Right atrium auricular region (tissue), 2 donors: ENCODE measurements at regions not wholly inside any gene's neighbourhood (a gene's known extent, or its start where the extent isn't known, plus 50 kb on each side); places are given as distances from the start of the nearest gene placed in this dataset.

Experiments used
- DNase-seq: peaks from one replicate; pipeline ENCODE4 v3.0.0-alpha.2; 2019; ENCODE audit warnings: low spot score
- H3K27ac ChIP-seq, 2 donors: fragments of 200-600 bp; sonication (generic); 1 replicate in 1 of 2; 2 replicates in 1 of 2; pipeline ENCODE4 v1.5.1; 2016 to 2019
- H3K27me3 ChIP-seq, 2 donors: fragments of 200-600 bp; sonication (generic); one replicate each; pipeline versions ENCODE4 v1.5.1 to v1.6.0; 2017 to 2019
- H3K36me3 ChIP-seq: fragments of 200-600 bp; sonication (generic); one replicate; pipeline ENCODE4 v1.5.1; 2016
- H3K4me1 ChIP-seq, 2 donors: fragments of 200-600 bp; sonication (generic); one replicate each; pipeline versions ENCODE4 v1.5.1 to v1.6.0; 2017 to 2019
- H3K4me3 ChIP-seq, 2 donors: fragments of 200-600 bp; sonication (generic); 1 replicate in 1 of 2; 2 replicates in 1 of 2; pipeline ENCODE4 v1.5.1; 2017 to 2019; ENCODE audit warnings: mild to moderate bottlenecking in 1 of 2, moderate library complexity in 1 of 2
- H3K9me3 ChIP-seq, 2 donors: fragments of 200-600 bp; sonication (generic); one replicate each; pipeline ENCODE4 v1.5.1; 2019
- TF ChIP-seq, protein P1 (sequence below), 2 donors: fragments of 200-600 bp; sonication (generic); IDR thresholded peaks; one replicate each; pipeline ENCODE4 v1.5.1; 2019; ENCODE audit warnings: antibody characterized with exemption in 2 of 2

DNA sequence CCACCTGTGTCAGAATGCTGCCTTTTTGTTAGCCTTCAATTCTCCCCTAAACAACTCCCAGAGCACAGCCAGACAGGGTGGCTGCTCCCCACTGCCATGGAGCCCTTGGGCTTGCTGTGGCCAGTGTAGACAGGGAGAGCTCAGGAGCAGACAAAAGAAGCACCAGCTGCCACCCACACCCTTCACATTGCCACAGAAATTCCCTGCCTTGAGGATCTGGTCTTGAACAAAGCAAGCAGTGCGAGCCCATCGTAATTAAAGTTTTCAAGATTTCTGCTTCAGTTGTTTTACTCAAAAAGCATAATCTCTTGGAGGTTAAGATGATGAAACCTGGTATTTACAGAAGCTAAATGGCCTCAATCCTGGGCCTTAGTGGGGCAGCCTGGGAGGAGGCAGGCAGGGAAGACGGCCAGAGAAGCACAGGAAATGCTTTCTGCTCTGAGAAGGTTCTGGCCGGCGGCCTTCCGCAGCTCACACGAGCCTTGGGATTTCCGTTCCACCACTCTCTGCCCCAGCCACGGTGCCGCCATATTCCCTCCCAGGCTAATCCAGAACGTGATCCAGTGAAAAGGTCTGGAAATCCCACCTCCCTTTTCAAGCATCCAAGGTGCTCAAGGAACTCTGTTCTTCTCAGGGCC is 535.2 kb downstream of the BCL11B start:
- Histone ChIP-seq H3K4me1 (no peaks in the 10 kb centered on the region), H3K36me3 (no peaks in the 10 kb centered on the region), H3K9me3 (no peaks in the 10 kb centered on the region), H3K27ac (no peak overlapping the region), H3K27me3 (no peaks in the 10 kb centered on the region), H3K4me3 (no peak overlapping the region)
- no peak for DNase-seq
- TF ChIP-seq, protein P1, sequence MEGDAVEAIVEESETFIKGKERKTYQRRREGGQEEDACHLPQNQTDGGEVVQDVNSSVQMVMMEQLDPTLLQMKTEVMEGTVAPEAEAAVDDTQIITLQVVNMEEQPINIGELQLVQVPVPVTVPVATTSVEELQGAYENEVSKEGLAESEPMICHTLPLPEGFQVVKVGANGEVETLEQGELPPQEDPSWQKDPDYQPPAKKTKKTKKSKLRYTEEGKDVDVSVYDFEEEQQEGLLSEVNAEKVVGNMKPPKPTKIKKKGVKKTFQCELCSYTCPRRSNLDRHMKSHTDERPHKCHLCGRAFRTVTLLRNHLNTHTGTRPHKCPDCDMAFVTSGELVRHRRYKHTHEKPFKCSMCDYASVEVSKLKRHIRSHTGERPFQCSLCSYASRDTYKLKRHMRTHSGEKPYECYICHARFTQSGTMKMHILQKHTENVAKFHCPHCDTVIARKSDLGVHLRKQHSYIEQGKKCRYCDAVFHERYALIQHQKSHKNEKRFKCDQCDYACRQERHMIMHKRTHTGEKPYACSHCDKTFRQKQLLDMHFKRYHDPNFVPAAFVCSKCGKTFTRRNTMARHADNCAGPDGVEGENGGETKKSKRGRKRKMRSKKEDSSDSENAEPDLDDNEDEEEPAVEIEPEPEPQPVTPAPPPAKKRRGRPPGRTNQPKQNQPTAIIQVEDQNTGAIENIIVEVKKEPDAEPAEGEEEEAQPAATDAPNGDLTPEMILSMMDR (IDR thresholded peaks at IDR 0.05) = no peak

DNA sequence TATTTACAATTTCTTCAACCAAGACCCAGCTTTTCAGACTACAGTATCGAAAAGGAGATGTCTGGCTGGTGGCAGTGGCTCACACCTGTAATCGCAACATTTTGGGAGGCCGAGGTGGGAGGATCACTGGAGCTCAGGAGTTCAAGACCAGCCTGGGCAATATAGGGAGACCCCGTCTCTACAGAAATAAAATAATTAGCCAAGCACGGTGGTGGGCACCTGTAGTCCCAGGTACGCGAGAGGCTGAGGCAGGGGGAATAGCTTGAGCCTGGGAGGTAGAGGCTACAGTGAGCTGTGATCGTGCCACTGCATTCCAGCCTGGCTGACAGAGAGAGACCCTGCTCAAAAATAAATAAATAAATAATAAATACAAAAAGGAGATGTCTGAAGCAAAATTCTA is 530.5 kb downstream of the BCL11B start:
- DNase-seq = peak; percentile 9
- H3K27ac ChIP-seq = no peak overlapping the region
- H3K27me3 ChIP-seq = no peaks in the 10 kb centered on the region
- H3K36me3 ChIP-seq = no peaks in the 10 kb centered on the region
- TF ChIP-seq, protein P1 (IDR thresholded peaks at IDR 0.05) = no peak
- no peak overlapping the region for H3K4me3 ChIP-seq
- H3K9me3 ChIP-seq = no peaks in the 10 kb centered on the region
- no peaks in the 10 kb centered on the region for H3K4me1 ChIP-seq

DNA sequence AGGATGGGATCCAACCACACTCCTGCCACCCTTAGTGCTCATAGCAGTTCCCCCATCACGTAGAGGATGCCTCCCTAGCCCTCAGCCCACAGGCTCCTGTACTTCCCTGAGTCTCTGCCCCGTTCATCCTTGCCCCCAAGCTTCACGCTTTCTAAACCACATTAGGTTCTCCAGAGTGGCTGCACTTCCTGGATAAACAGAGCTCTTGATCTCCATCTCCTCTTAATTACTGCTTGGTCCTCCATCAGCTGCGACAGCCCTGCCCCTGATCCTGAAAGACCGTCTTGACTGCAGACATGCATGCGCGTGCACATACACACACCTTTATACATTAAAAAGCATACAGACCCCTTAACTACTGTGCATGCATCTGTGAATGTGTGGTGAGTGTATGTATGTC is 530.0 kb downstream of the BCL11B start:
- H3K4me3 ChIP-seq = no peak overlapping the region
- no peaks in the 10 kb centered on the region for H3K27me3 ChIP-seq
- H3K36me3 ChIP-seq = no peaks in the 10 kb centered on the region
- H3K4me1 ChIP-seq = no peaks in the 10 kb centered on the region
- TF ChIP-seq, protein P1 (IDR thresholded peaks at IDR 0.05) = no peak
- no peak overlapping the region for H3K27ac ChIP-seq
- no peaks in the 10 kb centered on the region for H3K9me3 ChIP-seq
- DNase-seq = peak; percentile 48

DNA sequence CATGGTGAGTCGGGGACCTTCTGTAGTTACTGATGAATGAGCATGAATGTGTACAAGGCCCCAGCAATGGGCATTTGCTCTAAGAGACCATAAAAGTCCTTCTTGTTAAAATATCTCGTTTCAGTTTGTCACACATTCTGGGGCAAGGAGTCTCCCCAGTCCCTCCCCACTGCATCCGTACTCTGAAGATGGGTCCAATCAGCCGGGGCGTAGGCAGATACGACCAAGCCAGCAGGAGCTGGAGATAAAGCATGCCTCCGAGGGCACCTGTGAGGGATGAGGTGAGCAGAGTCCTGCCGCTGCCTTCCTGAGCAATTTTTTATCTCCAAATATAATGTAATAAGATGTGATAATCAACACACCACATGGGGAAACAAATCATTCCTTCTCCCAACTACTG is 528.5 kb downstream of the BCL11B start:
- Histone ChIP-seq H3K27me3 (no peaks in the 10 kb centered on the region), H3K36me3 (no peaks in the 10 kb centered on the region), H3K9me3 (no peaks in the 10 kb centered on the region), H3K4me1 (no peaks in the 10 kb centered on the region), H3K4me3 (no peak overlapping the region), H3K27ac (no peak overlapping the region)
- TF ChIP-seq, protein P1 (IDR thresholded peaks at IDR 0.05) = no peak
- peak; percentile 40 for DNase-seq

GRCh38 chr14:98748966-98749365 is 523.0 kb downstream of the BCL11B start:
- no peak overlapping the region for H3K27ac ChIP-seq

More at GRCh38 chr14:98748966-98749365, 523.0 kb downstream of the BCL11B start:
- DNase-seq = no peak
- H3K9me3 ChIP-seq = no peaks in the 10 kb centered on the region
- H3K4me1 ChIP-seq = no peaks in the 10 kb centered on the region
- TF ChIP-seq, protein P1 (IDR thresholded peaks at IDR 0.05) = no peak
- no peaks in the 10 kb centered on the region for H3K27me3 ChIP-seq
- H3K36me3 ChIP-seq = no peaks in the 10 kb centered on the region
- no peak overlapping the region for H3K4me3 ChIP-seq
